Mammary epithelial cell (primary cell): ENCODE measurements at regions not wholly inside any gene's neighbourhood (a gene's known extent, or its start where the extent isn't known, plus 50 kb on each side); places are given as distances from the start of the nearest gene placed in this dataset.

Source experiments
- EZH2 ChIP-seq: IDR thresholded peaks from 2 replicates; pipeline ENCODE4 v1.6.1; 2012; ENCODE audit warnings: low read length, inconsistent platforms, borderline replicate concordance
- TF ChIP-seq, protein P1 (sequence below), 2 donors: IDR thresholded peaks in 1 of 2; conservative IDR thresholded peaks in 1 of 2; 2 replicates each; pipeline ENCODE4 v1.5.1; 2011 to 2012; ENCODE audit warnings: inconsistent platforms in 2 of 2, low read length in 2 of 2, mild to moderate bottlenecking in 2 of 2, control low read depth in 1 of 2, low read depth in 1 of 2; ENCODE audit not compliant: insufficient read depth in 1 of 2; ENCODE audit errors: extremely low read depth in 1 of 2

DNA sequence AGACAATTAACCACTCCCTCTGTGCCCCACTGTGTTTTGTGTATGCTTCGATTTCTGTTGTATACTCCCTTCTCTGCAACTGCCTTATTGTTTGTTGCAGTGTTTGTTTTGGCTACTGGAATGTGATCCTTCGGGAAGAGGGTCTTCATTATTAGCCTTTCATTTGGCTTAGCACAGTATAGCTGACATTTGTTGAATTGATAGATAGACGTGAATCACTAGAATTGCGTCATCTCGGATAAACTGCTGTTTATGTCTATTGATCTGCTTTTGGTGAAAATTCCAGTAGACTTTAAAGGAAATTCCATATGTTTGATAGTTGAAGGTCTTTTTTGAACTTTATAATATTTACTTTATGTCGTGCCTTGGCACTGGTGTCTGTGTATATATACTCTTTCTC is 189.9 kb upstream of the EYA4 start:
- TF ChIP-seq, protein P1, sequence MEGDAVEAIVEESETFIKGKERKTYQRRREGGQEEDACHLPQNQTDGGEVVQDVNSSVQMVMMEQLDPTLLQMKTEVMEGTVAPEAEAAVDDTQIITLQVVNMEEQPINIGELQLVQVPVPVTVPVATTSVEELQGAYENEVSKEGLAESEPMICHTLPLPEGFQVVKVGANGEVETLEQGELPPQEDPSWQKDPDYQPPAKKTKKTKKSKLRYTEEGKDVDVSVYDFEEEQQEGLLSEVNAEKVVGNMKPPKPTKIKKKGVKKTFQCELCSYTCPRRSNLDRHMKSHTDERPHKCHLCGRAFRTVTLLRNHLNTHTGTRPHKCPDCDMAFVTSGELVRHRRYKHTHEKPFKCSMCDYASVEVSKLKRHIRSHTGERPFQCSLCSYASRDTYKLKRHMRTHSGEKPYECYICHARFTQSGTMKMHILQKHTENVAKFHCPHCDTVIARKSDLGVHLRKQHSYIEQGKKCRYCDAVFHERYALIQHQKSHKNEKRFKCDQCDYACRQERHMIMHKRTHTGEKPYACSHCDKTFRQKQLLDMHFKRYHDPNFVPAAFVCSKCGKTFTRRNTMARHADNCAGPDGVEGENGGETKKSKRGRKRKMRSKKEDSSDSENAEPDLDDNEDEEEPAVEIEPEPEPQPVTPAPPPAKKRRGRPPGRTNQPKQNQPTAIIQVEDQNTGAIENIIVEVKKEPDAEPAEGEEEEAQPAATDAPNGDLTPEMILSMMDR (conservative IDR thresholded peaks at IDR 0.05 in 1 of 2, IDR thresholded peaks at IDR 0.05 in 1 of 2; ENCODE audit: extremely low read depth in 1 of 2, insufficient read depth in 1 of 2, low read depth in 1 of 2, low read length in 2 of 2), result no peak
- TF ChIP-seq EZH2, result no peak
